CD14-positive monocyte (primary cell): ENCODE measurements at regions not wholly inside any gene's neighbourhood (a gene's known extent, or its start where the extent isn't known, plus 50 kb on each side); places are given as distances from the start of the nearest gene placed in this dataset.

ENCODE experiments used
- DNase-seq, 3 donors: peaks; one replicate each; pipeline ENCODE4 v3.0.0-alpha.2; 2011 to 2022
- H2AFZ ChIP-seq: 2 replicates; pipeline ENCODE4 v1.6.0; 2012; ENCODE audit warnings: mild to moderate bottlenecking, low read depth, low read length, inconsistent platforms; ENCODE audit not compliant: insufficient read depth, poor library complexity, severe bottlenecking
- H3K27ac ChIP-seq, 2 donors: 1 replicate in 1 of 2; 2 replicates in 1 of 2; pipeline ENCODE4 v1.5.1; 2012 to 2013; ENCODE audit warnings: low read length in 2 of 2, control low read depth in 1 of 2, inconsistent platforms in 1 of 2, low read depth in 1 of 2, mild to moderate bottlenecking in 1 of 2
- H3K27me3 ChIP-seq, 2 donors: one replicate each; pipeline versions ENCODE4 v1.6.0 to v1.6.1; 2011 to 2013; ENCODE audit warnings: low read length in 2 of 2; ENCODE audit not compliant: control insufficient read depth in 2 of 2, insufficient read depth in 2 of 2
- H3K36me3 ChIP-seq, 2 donors: replicated peaks in 1 of 2; 1 replicate in 1 of 2; 2 replicates in 1 of 2; pipeline versions ENCODE4 v1.5.1 to v1.6.1; 2012 to 2013; ENCODE audit warnings: low read length in 2 of 2, control low read depth in 1 of 2, inconsistent platforms in 1 of 2, mild to moderate bottlenecking in 1 of 2; ENCODE audit not compliant: insufficient read depth in 2 of 2, control insufficient read depth in 1 of 2
- H3K4me1 ChIP-seq, 2 donors: 1 replicate in 1 of 2; 2 replicates in 1 of 2; pipeline versions ENCODE4 v1.5.1 to v1.6.1; 2012 to 2013; ENCODE audit warnings: low read length in 2 of 2, control low read depth in 1 of 2, inconsistent platforms in 1 of 2, mild to moderate bottlenecking in 1 of 2, moderate library complexity in 1 of 2; ENCODE audit not compliant: insufficient read depth in 2 of 2, control insufficient read depth in 1 of 2
- H3K4me2 ChIP-seq: replicated peaks from 2 replicates; pipeline ENCODE3; 2012; ENCODE audit warnings: low read length, moderate library complexity, mild to moderate bottlenecking; ENCODE audit not compliant: poor library complexity, severe bottlenecking; ENCODE audit errors: extremely low read depth
- H3K4me3 ChIP-seq, 3 experiments: fragments of 200-600 bp in 1 of 3; sonication (generic) in 1 of 3; replicated peaks in 1 of 3; 1 replicate in 2 of 3; 2 replicates in 1 of 3; pipeline ENCODE4 v1.5.1; 2011 to 2013; ENCODE audit warnings: low read length in 3 of 3, mild to moderate bottlenecking in 3 of 3, control low read depth in 2 of 3, low read depth in 2 of 3, inconsistent platforms in 1 of 3, moderate library complexity in 1 of 3
- H3K79me2 ChIP-seq: 2 replicates; pipeline ENCODE4 v1.6.0; 2012; ENCODE audit warnings: mild to moderate bottlenecking, control low read depth, inconsistent platforms, low read length, moderate library complexity; ENCODE audit not compliant: insufficient read depth
- H3K9ac ChIP-seq: 2 replicates; pipeline ENCODE4 v1.6.0; 2017; ENCODE audit warnings: low read length, mild to moderate bottlenecking; ENCODE audit not compliant: insufficient read depth, poor library complexity, severe bottlenecking
- H3K9me3 ChIP-seq, 2 donors: replicated peaks in 1 of 2; 1 replicate in 1 of 2; 2 replicates in 1 of 2; pipeline versions ENCODE4 v1.5.1 to v1.6.1; 2012 to 2013; ENCODE audit warnings: low read length in 2 of 2, control low read depth in 1 of 2; ENCODE audit not compliant: control insufficient read depth in 1 of 2, insufficient read depth in 1 of 2
- H4K20me1 ChIP-seq: 2 replicates; pipeline ENCODE4 v1.6.0; 2012; ENCODE audit warnings: mild to moderate bottlenecking, low read length, control low read depth, moderate library complexity; ENCODE audit not compliant: insufficient read depth
- H3K27ac Mint-ChIP-seq, 7 donors: one replicate each; pipeline ENCODE4 v1.8.0; 2020; ENCODE audit warnings: mild to moderate bottlenecking in 7 of 7, mixed read lengths in 7 of 7, moderate library complexity in 6 of 7, inconsistent platforms in 2 of 7
- H3K27me3 Mint-ChIP-seq, 3 donors: one replicate each; pipeline ENCODE4 v1.8.0; 2021 to 2022; ENCODE audit warnings: low read depth in 3 of 3, mild to moderate bottlenecking in 3 of 3, mixed read lengths in 3 of 3, moderate library complexity in 3 of 3, inconsistent platforms in 1 of 3
- H3K36me3 Mint-ChIP-seq, 2 donors: one replicate each; pipeline ENCODE4 v1.8.0; 2020; ENCODE audit warnings: mixed read lengths in 2 of 2, inconsistent platforms in 1 of 2, mild to moderate bottlenecking in 1 of 2
- H3K4me1 Mint-ChIP-seq: one replicate; pipeline ENCODE4 v1.8.0; 2020; ENCODE audit warnings: mild to moderate bottlenecking, mixed read lengths
- H3K4me3 Mint-ChIP-seq, 2 donors: one replicate each; pipeline ENCODE4 v1.8.0; 2020; ENCODE audit warnings: mild to moderate bottlenecking in 2 of 2, mixed read lengths in 2 of 2, moderate library complexity in 1 of 2
- H3K9me3 Mint-ChIP-seq, 7 donors: one replicate each; pipeline ENCODE4 v1.8.0; 2020 to 2022; ENCODE audit warnings: mixed read lengths in 7 of 7, mild to moderate bottlenecking in 6 of 7, moderate library complexity in 6 of 7, inconsistent platforms in 2 of 7
- WGBS: methylation state at CpG from one replicate; pipeline ENCODE4 v1.1.5; 2013; ENCODE audit warnings: missing lambda C conversion rate; ENCODE audit not compliant: insufficient coverage; 5-methylcytosine and 5-hydroxymethylcytosine counted together
- intact Hi-C, 2 donors: fragments of 100-400 bp; cut with micrococcal nuclease; formaldehyde crosslinking; loops; one replicate each; pipeline versions ENCODE4 v1.15.0 to v1.15.1; 2023
- TF ChIP-seq, protein P1 (sequence below): fragments of 200-600 bp; IDR thresholded peaks from one replicate; pipeline ENCODE4 v1.8.0; 2022; ENCODE audit warnings: antibody characterized with exemption, mild to moderate bottlenecking

DNA sequence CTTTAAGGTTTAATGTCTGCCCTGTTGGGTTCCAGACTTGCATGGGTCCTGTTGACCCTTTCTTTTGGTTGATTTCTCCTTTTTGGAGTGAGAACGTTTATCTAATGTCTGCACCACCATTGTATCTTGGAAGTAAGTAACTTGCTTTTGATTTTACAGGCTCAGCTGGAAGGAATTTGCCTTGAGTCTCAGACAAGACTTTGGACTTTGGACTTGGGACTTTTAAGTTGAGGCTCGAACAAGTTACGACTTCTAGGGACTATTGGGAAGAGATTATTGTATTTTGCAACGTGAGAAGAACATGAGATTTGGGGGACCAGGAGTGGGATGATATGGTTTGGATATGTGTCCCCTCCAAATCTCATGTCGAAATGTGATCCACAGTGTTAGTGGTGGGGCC is 267.7 kb downstream of the GLI2 start:
- H3K9me3 Mint-ChIP-seq = peaks cover 2 to 18% (median 11%) of the 10 kb centered on the region in 7 donors
- no peak overlapping the region for H3K27ac ChIP-seq
- WGBS = 85% methylated on average over 4 of the region's 5 CpGs
- no peaks in the 10 kb centered on the region for H3K36me3 ChIP-seq
- H3K9ac ChIP-seq = no peak overlapping the region
- no peaks in the 10 kb centered on the region for H3K36me3 Mint-ChIP-seq
- DNase-seq = no peak
- intact Hi-C loops = no loop called here
- H3K27me3 ChIP-seq = no peaks in the 10 kb centered on the region
- H3K4me2 ChIP-seq = no peak overlapping the region
- no peak overlapping the region for H3K4me3 ChIP-seq
- no peaks in the 10 kb centered on the region for H4K20me1 ChIP-seq
- no peaks in the 10 kb centered on the region for H3K79me2 ChIP-seq
- H3K27me3 Mint-ChIP-seq = peaks cover 0 to 4% (median 2%) of the 10 kb centered on the region in 3 donors
- H2AFZ ChIP-seq = no peak overlapping the region
- no peaks in the 10 kb centered on the region for H3K9me3 ChIP-seq
- TF ChIP-seq, protein P1, sequence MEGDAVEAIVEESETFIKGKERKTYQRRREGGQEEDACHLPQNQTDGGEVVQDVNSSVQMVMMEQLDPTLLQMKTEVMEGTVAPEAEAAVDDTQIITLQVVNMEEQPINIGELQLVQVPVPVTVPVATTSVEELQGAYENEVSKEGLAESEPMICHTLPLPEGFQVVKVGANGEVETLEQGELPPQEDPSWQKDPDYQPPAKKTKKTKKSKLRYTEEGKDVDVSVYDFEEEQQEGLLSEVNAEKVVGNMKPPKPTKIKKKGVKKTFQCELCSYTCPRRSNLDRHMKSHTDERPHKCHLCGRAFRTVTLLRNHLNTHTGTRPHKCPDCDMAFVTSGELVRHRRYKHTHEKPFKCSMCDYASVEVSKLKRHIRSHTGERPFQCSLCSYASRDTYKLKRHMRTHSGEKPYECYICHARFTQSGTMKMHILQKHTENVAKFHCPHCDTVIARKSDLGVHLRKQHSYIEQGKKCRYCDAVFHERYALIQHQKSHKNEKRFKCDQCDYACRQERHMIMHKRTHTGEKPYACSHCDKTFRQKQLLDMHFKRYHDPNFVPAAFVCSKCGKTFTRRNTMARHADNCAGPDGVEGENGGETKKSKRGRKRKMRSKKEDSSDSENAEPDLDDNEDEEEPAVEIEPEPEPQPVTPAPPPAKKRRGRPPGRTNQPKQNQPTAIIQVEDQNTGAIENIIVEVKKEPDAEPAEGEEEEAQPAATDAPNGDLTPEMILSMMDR = no peak
- no peaks in the 10 kb centered on the region for H3K4me1 ChIP-seq
- H3K4me1 Mint-ChIP-seq = no peaks in the 10 kb centered on the region
- H3K27ac Mint-ChIP-seq = no peak overlapping the region
- no peak overlapping the region for H3K4me3 Mint-ChIP-seq

DNA sequence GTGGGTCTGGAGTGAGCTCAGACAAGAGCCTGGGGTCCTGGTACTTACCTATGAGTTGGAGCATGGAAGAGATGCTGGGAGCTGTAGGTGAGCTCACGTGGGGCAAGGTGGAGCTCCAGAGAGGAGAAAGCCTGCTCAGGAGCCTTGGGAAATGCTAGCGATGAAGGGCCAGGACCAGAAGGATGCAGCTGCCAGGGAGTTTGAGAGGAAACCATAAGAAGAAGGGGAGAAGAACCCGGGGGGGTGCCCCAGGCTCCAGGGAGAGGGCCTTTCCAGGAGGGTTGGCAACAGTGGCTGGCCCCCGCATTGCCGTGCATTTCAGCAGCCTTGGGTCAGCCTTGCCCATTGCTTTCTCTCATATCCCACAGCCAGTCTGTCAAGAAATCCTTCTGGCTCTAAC is 268.7 kb downstream of the GLI2 start:
- no peaks in the 10 kb centered on the region for H3K27me3 ChIP-seq
- Mint-ChIP-seq H3K36me3 (no peaks in the 10 kb centered on the region), H3K27me3 (peaks cover 0 to 4% (median 2%) of the 10 kb centered on the region in 3 donors), H3K4me1 (no peaks in the 10 kb centered on the region), H3K27ac (no peak overlapping the region), H3K9me3 (peaks cover 2 to 18% (median 8%) of the 10 kb centered on the region in 7 donors), H3K4me3 (no peak overlapping the region)
- TF ChIP-seq, protein P1 = no peak
- H3K27ac ChIP-seq = no peak overlapping the region
- no peak overlapping the region for H3K4me3 ChIP-seq
- no peaks in the 10 kb centered on the region for H4K20me1 ChIP-seq
- intact Hi-C loops = no loop called here
- 84% methylated on average over 5 of the region's 5 CpGs for WGBS
- no peaks in the 10 kb centered on the region for H3K4me1 ChIP-seq
- H3K9ac ChIP-seq = no peak overlapping the region
- no peak overlapping the region for H2AFZ ChIP-seq
- H3K4me2 ChIP-seq = no peak overlapping the region
- no peaks in the 10 kb centered on the region for H3K36me3 ChIP-seq
- H3K9me3 ChIP-seq = no peaks in the 10 kb centered on the region
- no peak for DNase-seq
- no peaks in the 10 kb centered on the region for H3K79me2 ChIP-seq
